Keratinocyte (primary cell): ENCODE measurements at regions not wholly inside any gene's neighbourhood (a gene's known extent, or its start where the extent isn't known, plus 50 kb on each side); places are given as distances from the start of the nearest gene placed in this dataset.

Experiments
- CTCF ChIP-seq, 3 experiments: IDR thresholded peaks in 1 of 3; conservative IDR thresholded peaks in 1 of 3; optimal IDR thresholded peaks in 1 of 3; 2 replicates in 2 of 3; 3 replicates in 1 of 3; pipeline versions ENCODE3 to v1.5.1; 2011; ENCODE audit warnings: low read length in 3 of 3, mild to moderate bottlenecking in 3 of 3, moderate library complexity in 2 of 3, control low read depth in 1 of 3, inconsistent platforms in 1 of 3; ENCODE audit not compliant: insufficient read depth in 2 of 3; ENCODE audit errors: extremely low read depth in 1 of 3
- EZH2 ChIP-seq: IDR thresholded peaks from one replicate; pipeline ENCODE4 v1.6.1; 2012; ENCODE audit warnings: inconsistent platforms, mild to moderate bottlenecking, low read length, moderate library complexity

- TF ChIP-seq CTCF (optimal IDR thresholded peaks at IDR 0.05 in 1 of 3, IDR thresholded peaks at IDR 0.05 in 1 of 3, conservative IDR thresholded peaks at IDR 0.05 in 1 of 3; ENCODE audit: extremely low read depth in 1 of 3, insufficient read depth in 2 of 3, low read length in 3 of 3) = no peak
- no peak for TF ChIP-seq EZH2
Observed at GRCh38 chr4:169333265-169333664, 62.5 kb upstream of the SH3RF1 start.
